ENCODE measurements at regions not wholly inside any gene's neighbourhood (a gene's known extent, or its start where the extent isn't known, plus 50 kb on each side); places are given as distances from the start of the nearest gene placed in this dataset.

- DNase-seq (ENCODE audit: low spot score) = no peak
- in situ Hi-C loops (cut with HindIII; ENCODE audit: low sequenced_read_pairs) = no loop called here
Observed at GRCh38 chr7:110587294-110587693, 503.6 kb upstream of the LRRN3 start.

DNA sequence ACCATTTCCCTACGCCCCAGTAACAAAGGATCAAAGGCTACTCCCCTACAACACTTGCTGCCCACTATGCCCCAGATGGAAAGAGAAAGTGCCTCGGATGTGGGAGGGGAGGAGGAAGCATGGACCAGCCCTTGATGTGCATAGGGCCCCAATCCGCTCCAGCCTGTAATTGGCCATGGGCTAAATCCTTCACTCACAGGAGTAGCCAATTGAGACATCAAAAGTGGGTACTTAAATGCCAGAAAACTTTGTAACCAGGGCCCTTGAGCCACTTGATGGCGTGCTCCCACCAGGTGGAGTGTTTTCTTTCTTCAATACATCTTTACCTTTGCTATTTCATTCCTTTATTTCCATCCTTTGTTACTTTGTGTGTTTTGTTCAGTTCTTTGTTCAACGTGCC, 500.5 kb upstream of the LRRN3 start:
- no peak for DNase-seq (ENCODE audit: low spot score)
- in situ Hi-C loops (cut with HindIII; ENCODE audit: low sequenced_read_pairs) = no loop called here

DNA sequence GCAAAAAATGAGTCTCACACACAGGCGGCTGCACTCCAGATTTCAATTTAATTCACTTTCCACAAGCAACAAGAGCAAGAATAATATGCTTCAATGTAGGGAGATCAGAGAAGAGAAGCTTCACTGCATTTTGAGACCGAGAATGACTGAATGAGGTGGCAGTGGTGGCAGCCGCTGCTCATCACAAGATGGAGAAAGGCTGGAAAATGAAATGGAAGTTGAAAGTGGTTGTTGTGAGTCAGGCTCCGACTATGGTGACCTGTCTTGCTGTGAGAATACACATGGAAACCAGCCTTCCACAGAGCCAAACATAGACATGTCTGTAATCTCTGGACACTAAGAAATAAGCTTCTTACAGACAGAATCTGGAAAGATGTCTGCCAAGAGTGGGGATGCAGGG, 499.6 kb upstream of the LRRN3 start:
- DNase-seq (ENCODE audit: low spot score) = no peak
- in situ Hi-C loops (cut with HindIII; ENCODE audit: low sequenced_read_pairs) = no loop called here

GRCh38 chr7:110592557-110592956, 498.4 kb upstream of the LRRN3 start:
- in situ Hi-C loops (cut with HindIII; ENCODE audit: low sequenced_read_pairs) = no loop called here
- no peak for DNase-seq (ENCODE audit: low spot score)

GRCh38 chr7:110593355-110593754, 497.6 kb upstream of the LRRN3 start:
- DNase-seq (ENCODE audit: low spot score) = no peak
- in situ Hi-C loops (cut with HindIII; ENCODE audit: low sequenced_read_pairs) = no loop called here

GRCh38 chr7:110595694-110596093, 495.2 kb upstream of the LRRN3 start:
- in situ Hi-C loops (cut with HindIII; ENCODE audit: low sequenced_read_pairs) = no loop called here
- DNase-seq (ENCODE audit: low spot score) = peak; percentile 58

GRCh38 chr7:110600956-110601355, 490.0 kb upstream of the LRRN3 start:
- DNase-seq (ENCODE audit: low spot score) = no peak
- in situ Hi-C loops (cut with HindIII; ENCODE audit: low sequenced_read_pairs) = no loop called here

DNA sequence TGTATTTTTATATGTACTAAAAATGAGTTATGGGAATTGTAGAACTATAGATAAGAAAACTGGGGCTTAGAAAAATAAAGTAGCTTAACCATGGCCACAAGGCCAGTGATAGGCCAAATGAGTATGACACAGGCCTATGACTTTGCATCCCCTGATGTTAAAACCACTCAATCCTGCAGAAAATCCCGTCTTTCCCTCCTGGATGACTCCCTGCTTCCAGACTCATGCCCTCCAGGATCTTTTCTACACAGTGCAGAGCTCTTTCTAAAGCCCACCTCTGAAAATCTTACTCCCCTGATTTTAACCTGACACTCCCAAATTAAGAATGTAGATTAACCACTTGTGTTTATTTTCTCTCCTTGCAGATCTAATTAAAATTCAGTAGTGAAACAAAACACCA, 489.2 kb upstream of the LRRN3 start:
- DNase-seq (ENCODE audit: low spot score) = no peak
- in situ Hi-C loops (cut with HindIII; ENCODE audit: low sequenced_read_pairs) = no loop called here

GRCh38 chr7:110604206-110604605, 486.7 kb upstream of the LRRN3 start:
- DNase-seq (ENCODE audit: low spot score) = no peak
- in situ Hi-C loops (cut with HindIII; ENCODE audit: low sequenced_read_pairs) = no loop called here

DNA sequence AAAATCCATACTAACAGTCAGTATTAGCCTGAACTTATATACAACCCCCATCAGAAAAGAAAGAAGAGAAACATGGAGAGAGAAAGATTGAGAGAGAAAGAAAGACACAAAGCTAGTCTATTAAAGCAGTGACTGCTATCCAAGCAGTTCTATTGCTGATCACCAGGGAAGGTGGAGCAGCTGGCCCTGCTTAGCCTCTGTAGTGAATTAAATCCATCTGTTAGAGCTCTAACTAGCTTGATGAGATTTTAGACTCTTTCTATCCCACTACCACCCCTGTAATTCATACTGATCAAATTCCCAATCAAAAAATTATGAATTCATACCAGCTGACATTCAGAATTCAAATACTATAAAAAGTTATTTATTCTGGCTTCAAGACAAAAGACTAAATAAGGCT, 486.0 kb upstream of the LRRN3 start:
- in situ Hi-C loops (cut with HindIII; ENCODE audit: low sequenced_read_pairs) = no loop called here
- no peak for DNase-seq (ENCODE audit: low spot score)

DNA sequence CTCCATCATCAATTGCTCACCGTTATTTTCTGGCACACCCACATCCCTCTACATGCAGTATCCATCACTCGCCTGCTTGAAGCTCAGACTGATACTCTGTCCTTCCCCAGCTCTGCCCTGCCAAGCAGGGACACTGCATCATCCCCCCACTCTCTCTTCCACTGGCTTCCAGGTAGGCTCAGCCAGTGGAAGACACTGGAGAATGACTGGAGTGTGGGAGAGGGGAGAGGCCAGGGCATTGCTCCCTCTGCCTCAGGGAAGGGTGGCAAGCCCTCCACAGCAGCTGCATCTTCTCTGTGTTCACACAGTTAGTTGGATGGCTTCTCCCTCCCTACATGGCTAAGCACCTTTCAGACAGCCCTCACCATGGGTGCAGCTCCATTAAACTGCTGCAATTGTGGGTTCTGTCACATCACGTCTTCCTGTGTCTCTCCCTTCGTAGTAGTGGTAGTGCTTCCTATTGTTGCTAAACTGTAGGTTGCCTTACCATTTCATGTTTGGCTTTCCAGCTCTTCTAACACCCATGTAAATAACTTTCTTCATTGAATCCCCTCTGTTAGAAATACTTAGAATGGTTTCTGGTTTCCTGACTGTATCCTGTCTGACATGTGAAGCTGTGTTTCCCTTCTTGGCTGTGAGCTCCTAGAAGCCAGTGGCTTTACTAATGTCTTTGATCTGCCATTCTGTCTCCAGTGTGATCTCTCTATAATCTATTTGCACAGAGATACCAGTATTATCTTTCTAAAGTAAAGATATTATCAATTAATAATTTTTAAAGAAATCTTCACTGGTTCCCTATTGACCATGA, 483.7 kb upstream of the LRRN3 start:
- in situ Hi-C loops (cut with HindIII; ENCODE audit: low sequenced_read_pairs) = no loop called here
- no peak for DNase-seq (ENCODE audit: low spot score)

DNA sequence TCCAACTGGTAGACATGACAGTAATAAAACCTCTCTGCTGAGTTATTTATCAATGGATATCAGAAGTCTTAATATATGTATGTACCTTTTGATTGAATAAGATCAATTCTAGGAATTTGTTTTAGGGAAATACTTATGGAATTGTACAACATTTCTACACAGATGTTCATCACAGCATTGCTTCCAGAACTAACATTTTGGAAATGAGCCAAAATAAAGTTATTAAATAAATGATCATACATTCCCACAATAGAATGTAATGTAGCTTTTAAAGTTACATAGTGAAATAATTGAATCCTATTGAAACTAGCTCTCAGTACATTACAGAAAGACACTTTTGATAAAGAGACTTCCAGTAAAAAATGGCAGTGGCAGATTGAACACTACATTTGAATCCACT, 481.6 kb upstream of the LRRN3 start:
- DNase-seq (ENCODE audit: low spot score) = no peak
- in situ Hi-C loops (cut with HindIII; ENCODE audit: low sequenced_read_pairs) = no loop called here

DNA sequence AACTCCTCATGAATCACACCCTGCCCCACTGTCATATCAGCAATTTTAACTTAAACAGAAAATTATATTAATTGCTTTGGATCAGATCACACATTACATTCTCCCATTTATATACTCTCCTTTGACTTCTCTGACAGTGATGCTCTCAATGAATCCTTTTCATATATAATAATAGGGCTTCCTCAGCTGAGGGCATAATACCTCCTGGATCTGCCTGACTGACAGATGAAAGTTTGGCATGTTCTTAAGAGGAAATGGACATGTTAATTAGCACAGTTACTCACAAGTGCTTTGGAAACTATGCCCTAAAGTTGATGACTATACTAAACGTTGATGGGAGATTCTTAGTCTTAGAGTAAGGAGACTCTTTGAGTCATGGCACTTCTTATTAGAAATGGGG, 478.2 kb upstream of the LRRN3 start:
- in situ Hi-C loops (cut with HindIII; ENCODE audit: low sequenced_read_pairs) = no loop called here
- DNase-seq (ENCODE audit: low spot score) = no peak

All from G401 (cell line).